ENCODE measurements at regions not wholly inside any gene's neighbourhood (a gene's known extent, or its start where the extent isn't known, plus 50 kb on each side); places are given as distances from the start of the nearest gene placed in this dataset.

GRCh38 chr9:76560481-76560922 is 101.5 kb downstream of the GCNT1 start:
- TF ChIP-seq CTCF (conservative IDR thresholded peaks at IDR 0.05; ENCODE audit: low read depth, low read length) = no peak
- no peak for TF ChIP-seq EZH2 (IDR thresholded peaks at IDR 0.05; ENCODE audit: borderline replicate concordance, low read depth, low read length, poor library complexity, severe bottlenecking)
